HEK293T (cell line): ENCODE measurements at regions not wholly inside any gene's neighbourhood (a gene's known extent, or its start where the extent isn't known, plus 50 kb on each side); places are given as distances from the start of the nearest gene placed in this dataset.

ENCODE experiments used
- CTBP1 ChIP-seq: fragments of 450-650 bp; IDR thresholded peaks from 2 replicates; pipeline ENCODE4 v1.6.1; 2016; ENCODE audit warnings: borderline replicate concordance
- FOXK2 ChIP-seq: fragments of 450-650 bp; IDR thresholded peaks from 2 replicates; pipeline ENCODE4 v1.6.1; 2016; ENCODE audit warnings: mild to moderate bottlenecking
- HDGF ChIP-seq: fragments of 450-650 bp; IDR thresholded peaks from 2 replicates; pipeline ENCODE4 v1.6.1; 2017; ENCODE audit warnings: antibody characterized with exemption, borderline replicate concordance
- L3MBTL2 ChIP-seq: fragments of 450-650 bp; conservative IDR thresholded peaks from 2 replicates; pipeline ENCODE4 v1.6.1; 2016; ENCODE audit warnings: mild to moderate bottlenecking
- LEF1 ChIP-seq: fragments of 450-650 bp; IDR thresholded peaks from 2 replicates; pipeline ENCODE4 v1.6.1; 2017; ENCODE audit warnings: mild to moderate bottlenecking, borderline replicate concordance
- PKNOX1 ChIP-seq: fragments of 450-650 bp; IDR thresholded peaks from 2 replicates; pipeline ENCODE4 v1.6.1; 2016
- SP1 ChIP-seq: fragments of 450-650 bp; IDR thresholded peaks from 2 replicates; pipeline ENCODE4 v1.6.1; 2017
- SUZ12 ChIP-seq: fragments of 450-650 bp; IDR thresholded peaks from 2 replicates; pipeline ENCODE4 v1.6.1; 2016; ENCODE audit warnings: mild to moderate bottlenecking

GRCh38 chr11:116590844-116591570 is 181.8 kb downstream of the BUD13 start:
- TF ChIP-seq FOXK2: no peak
- TF ChIP-seq SP1: no peak
- no peak for TF ChIP-seq L3MBTL2
- no peak for TF ChIP-seq PKNOX1
- TF ChIP-seq CTBP1: no peak
- no peak for TF ChIP-seq HDGF
- TF ChIP-seq SUZ12: no peak
- no peak for TF ChIP-seq LEF1
